ENCODE measurements at regions not wholly inside any gene's neighbourhood (a gene's known extent, or its start where the extent isn't known, plus 50 kb on each side); places are given as distances from the start of the nearest gene placed in this dataset.

DNA sequence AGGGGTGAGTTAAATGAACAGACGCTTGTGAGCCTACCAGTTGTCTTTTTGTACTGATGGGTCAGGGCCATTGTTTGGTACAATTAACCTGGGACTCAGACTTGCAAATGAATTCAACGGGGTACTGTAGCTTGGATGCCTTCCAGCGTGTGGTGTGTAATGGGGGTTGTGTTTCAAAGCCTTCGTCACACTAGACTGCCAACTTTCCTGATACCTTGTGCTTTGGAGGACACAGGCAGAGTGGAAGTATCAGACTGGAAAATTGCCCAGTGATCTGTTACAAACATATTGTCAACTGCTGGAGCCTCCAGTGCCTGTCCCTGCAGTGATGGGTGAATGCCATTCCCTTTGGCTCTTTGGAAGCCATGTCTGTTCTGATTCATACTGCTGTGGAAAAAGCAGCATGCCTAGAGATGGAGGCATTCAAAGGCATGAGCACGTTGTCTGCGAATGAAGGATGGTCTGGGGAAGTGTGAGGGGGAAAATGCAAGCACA, 384.5 kb downstream of the LMX1A start:
- Histone ChIP-seq H3K9ac (ENCODE audit: low read length in 3 of 3) (no peak overlapping the region), H3K36me3 (ENCODE audit: control insufficient read depth in 2 of 3, insufficient read depth in 3 of 3, low read length in 3 of 3) (no peaks in the 10 kb centered on the region), H3K4me1 (ENCODE audit: control insufficient read depth in 2 of 3, insufficient read depth in 2 of 3, low read depth in 1 of 3, low read length in 3 of 3) (no peaks in the 10 kb centered on the region), H3K27ac (ENCODE audit: low read depth in 2 of 2, low read length in 2 of 2) (no peak overlapping the region), H3K4me3 (ENCODE audit: low read length in 3 of 3) (no peak overlapping the region), H3K9me3 (ENCODE audit: control insufficient read depth in 2 of 3, insufficient read depth in 1 of 3, low read length in 3 of 3) (no peaks in the 10 kb centered on the region), H3K27me3 (ENCODE audit: control insufficient read depth, insufficient read depth, low read length) (no peaks in the 10 kb centered on the region)
- FAIRE-seq, result no peak
- DNase-seq, result no peak
- intact Hi-C loops (cut with DNase I), result no loop called here
- TF ChIP-seq, protein P1, sequence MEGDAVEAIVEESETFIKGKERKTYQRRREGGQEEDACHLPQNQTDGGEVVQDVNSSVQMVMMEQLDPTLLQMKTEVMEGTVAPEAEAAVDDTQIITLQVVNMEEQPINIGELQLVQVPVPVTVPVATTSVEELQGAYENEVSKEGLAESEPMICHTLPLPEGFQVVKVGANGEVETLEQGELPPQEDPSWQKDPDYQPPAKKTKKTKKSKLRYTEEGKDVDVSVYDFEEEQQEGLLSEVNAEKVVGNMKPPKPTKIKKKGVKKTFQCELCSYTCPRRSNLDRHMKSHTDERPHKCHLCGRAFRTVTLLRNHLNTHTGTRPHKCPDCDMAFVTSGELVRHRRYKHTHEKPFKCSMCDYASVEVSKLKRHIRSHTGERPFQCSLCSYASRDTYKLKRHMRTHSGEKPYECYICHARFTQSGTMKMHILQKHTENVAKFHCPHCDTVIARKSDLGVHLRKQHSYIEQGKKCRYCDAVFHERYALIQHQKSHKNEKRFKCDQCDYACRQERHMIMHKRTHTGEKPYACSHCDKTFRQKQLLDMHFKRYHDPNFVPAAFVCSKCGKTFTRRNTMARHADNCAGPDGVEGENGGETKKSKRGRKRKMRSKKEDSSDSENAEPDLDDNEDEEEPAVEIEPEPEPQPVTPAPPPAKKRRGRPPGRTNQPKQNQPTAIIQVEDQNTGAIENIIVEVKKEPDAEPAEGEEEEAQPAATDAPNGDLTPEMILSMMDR (IDR thresholded peaks at IDR 0.05; ENCODE audit: borderline replicate concordance, extremely low read depth, insufficient read depth), result no peak

DNA sequence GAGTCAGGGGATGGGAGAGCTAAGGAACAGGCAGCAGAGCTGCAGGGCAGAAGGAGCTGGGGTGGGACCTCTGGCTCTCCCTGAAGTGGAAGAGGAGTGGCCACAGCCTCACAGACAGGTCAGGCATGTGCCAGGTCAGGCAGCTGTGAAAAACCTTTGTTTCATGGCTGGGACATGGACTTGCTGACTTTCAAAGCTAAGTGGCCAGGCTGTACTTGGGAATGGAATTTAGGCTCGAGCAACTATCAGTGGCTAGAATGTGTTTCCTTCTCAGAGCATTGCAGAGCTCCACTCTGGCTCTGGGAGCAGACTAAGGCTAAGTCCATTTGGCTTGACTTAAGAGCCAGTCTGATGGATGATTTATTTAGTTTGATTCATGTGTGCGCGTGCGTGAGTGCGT, 385.1 kb downstream of the LMX1A start:
- TF ChIP-seq, protein P1 (IDR thresholded peaks at IDR 0.05; ENCODE audit: borderline replicate concordance, extremely low read depth, insufficient read depth), result no peak
- H3K27ac ChIP-seq (ENCODE audit: low read depth in 2 of 2, low read length in 2 of 2), result no peak overlapping the region
- no peaks in the 10 kb centered on the region for H3K36me3 ChIP-seq (ENCODE audit: control insufficient read depth in 2 of 3, insufficient read depth in 3 of 3, low read length in 3 of 3)
- intact Hi-C loops (cut with DNase I), result no loop called here
- H3K9me3 ChIP-seq (ENCODE audit: control insufficient read depth in 2 of 3, insufficient read depth in 1 of 3, low read length in 3 of 3), result no peaks in the 10 kb centered on the region
- no peak for FAIRE-seq
- no peaks in the 10 kb centered on the region for H3K27me3 ChIP-seq (ENCODE audit: control insufficient read depth, insufficient read depth, low read length)
- no peaks in the 10 kb centered on the region for H3K4me1 ChIP-seq (ENCODE audit: control insufficient read depth in 2 of 3, insufficient read depth in 2 of 3, low read depth in 1 of 3, low read length in 3 of 3)
- no peak overlapping the region for H3K4me3 ChIP-seq (ENCODE audit: low read length in 3 of 3)
- H3K9ac ChIP-seq (ENCODE audit: low read length in 3 of 3), result no peak overlapping the region
- DNase-seq, result no peak

DNA sequence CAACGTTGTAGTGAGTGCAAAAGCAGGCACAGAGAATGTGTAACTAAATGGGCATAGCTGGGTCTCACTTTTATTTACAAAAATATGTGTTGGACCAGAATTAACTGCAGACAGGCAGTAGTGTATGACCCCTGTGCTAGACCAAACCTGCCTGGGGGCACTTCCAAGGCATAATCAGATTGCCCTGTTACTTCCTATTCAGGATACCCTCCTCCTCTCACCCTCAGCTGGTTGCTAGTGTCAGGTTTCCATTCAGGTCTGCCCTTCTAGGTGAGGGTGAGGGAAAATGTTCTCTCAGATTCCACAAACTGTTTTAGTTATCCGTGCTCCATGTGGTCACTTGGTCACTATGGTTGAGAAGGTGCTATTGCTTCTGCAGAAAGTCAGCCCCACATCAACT, 387.3 kb downstream of the LMX1A start:
- DNase-seq (peak in 2 of 5 donors; percentile 24 to 29), FAIRE-seq (no peak)
- H3K9me3 ChIP-seq (ENCODE audit: control insufficient read depth in 2 of 3, insufficient read depth in 1 of 3, low read length in 3 of 3), result no peaks in the 10 kb centered on the region
- intact Hi-C loops (cut with DNase I), result no loop called here
- TF ChIP-seq, protein P1 (IDR thresholded peaks at IDR 0.05; ENCODE audit: borderline replicate concordance, extremely low read depth, insufficient read depth), result no peak
- no peak overlapping the region for H3K4me3 ChIP-seq (ENCODE audit: low read length in 3 of 3)
- H3K27me3 ChIP-seq (ENCODE audit: control insufficient read depth, insufficient read depth, low read length), result no peaks in the 10 kb centered on the region
- no peak overlapping the region for H3K27ac ChIP-seq (ENCODE audit: low read depth in 2 of 2, low read length in 2 of 2)
- H3K9ac ChIP-seq (ENCODE audit: low read length in 3 of 3), result no peak overlapping the region
- H3K36me3 ChIP-seq (ENCODE audit: control insufficient read depth in 2 of 3, insufficient read depth in 3 of 3, low read length in 3 of 3), result no peaks in the 10 kb centered on the region
- H3K4me1 ChIP-seq (ENCODE audit: control insufficient read depth in 2 of 3, insufficient read depth in 2 of 3, low read depth in 1 of 3, low read length in 3 of 3), result no peaks in the 10 kb centered on the region

DNA sequence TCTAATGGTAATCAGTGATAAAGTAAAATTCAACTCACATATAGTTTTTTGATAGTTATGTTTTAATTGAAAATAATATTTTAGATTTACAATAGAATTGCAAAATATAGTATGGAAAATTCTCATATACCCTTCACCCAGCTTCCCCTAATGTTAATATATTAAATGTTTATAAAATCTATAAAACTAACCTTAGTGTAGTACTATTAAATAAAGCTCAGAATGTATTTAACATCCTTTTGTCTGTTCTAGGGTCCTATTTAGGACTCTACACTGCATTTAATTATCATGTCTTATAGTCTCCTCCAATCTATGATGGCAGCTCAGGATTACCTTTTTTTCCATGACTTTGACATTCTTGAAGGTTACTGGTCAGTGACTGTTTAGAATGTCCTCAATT, 389.2 kb downstream of the LMX1A start:
- TF ChIP-seq, protein P1 (IDR thresholded peaks at IDR 0.05; ENCODE audit: borderline replicate concordance, extremely low read depth, insufficient read depth), result no peak
- FAIRE-seq (peak; percentile 13), DNase-seq (no peak)
- Histone ChIP-seq H3K27me3 (ENCODE audit: control insufficient read depth, insufficient read depth, low read length) (no peaks in the 10 kb centered on the region), H3K27ac (ENCODE audit: low read depth in 2 of 2, low read length in 2 of 2) (no peak overlapping the region), H3K4me3 (ENCODE audit: low read length in 3 of 3) (no peak overlapping the region), H3K4me1 (ENCODE audit: control insufficient read depth in 2 of 3, insufficient read depth in 2 of 3, low read depth in 1 of 3, low read length in 3 of 3) (no peaks in the 10 kb centered on the region), H3K36me3 (ENCODE audit: control insufficient read depth in 2 of 3, insufficient read depth in 3 of 3, low read length in 3 of 3) (no peaks in the 10 kb centered on the region), H3K9me3 (ENCODE audit: control insufficient read depth in 2 of 3, insufficient read depth in 1 of 3, low read length in 3 of 3) (no peaks in the 10 kb centered on the region), H3K9ac (ENCODE audit: low read length in 3 of 3) (no peak overlapping the region)
- intact Hi-C loops (cut with DNase I), result no loop called here
